WTC11 (cell line): ENCODE measurements at regions not wholly inside any gene's neighbourhood (a gene's known extent, or its start where the extent isn't known, plus 50 kb on each side); places are given as distances from the start of the nearest gene placed in this dataset.

Experiments
- AR ChIP-seq: fragments of 250-450 bp; sonication (Bioruptor Pico); IDR thresholded peaks from 2 replicates; pipeline ENCODE4 v1.9.0; 2021; ENCODE audit warnings: mild to moderate bottlenecking
- CREB1 ChIP-seq: sonication (generic); formaldehyde crosslinking; IDR thresholded peaks from 2 replicates; pipeline ENCODE4 v1.8.0; 2023; ENCODE audit warnings: mild to moderate bottlenecking, missing genetic modification reagents
- CTCF ChIP-seq: fragments of 200-600 bp; IDR thresholded peaks from 2 replicates; pipeline ENCODE4 v1.8.0; 2022; ENCODE audit warnings: antibody characterized with exemption
- JUN ChIP-seq: sonication (generic); formaldehyde crosslinking; IDR thresholded peaks from 2 replicates; pipeline ENCODE4 v1.8.0; 2023; ENCODE audit warnings: mild to moderate bottlenecking, missing genetic modification reagents
- PRRX2 ChIP-seq: fragments of 250-450 bp; sonication (Bioruptor Pico); IDR thresholded peaks from 2 replicates; pipeline ENCODE4 v1.8.0; 2021; ENCODE audit warnings: mild to moderate bottlenecking
- TP53 ChIP-seq: sonication (generic); formaldehyde crosslinking; IDR thresholded peaks from 2 replicates; pipeline ENCODE4 v1.8.1; 2023; ENCODE audit warnings: mild to moderate bottlenecking, missing genetic modification reagents
- USF2 ChIP-seq: sonication (generic); formaldehyde crosslinking; IDR thresholded peaks from 2 replicates; pipeline ENCODE4 v1.8.1; 2023; ENCODE audit warnings: mild to moderate bottlenecking, missing genetic modification reagents, moderate library complexity

GRCh38 chr2:42848726-42849290, 56.4 kb upstream of the HAAO start:
- TF ChIP-seq USF2 (CRISPR knock-in tag) (no peak), PRRX2 (CRISPR knock-in tag) (no peak), CTCF (no peak), TP53 (CRISPR knock-in tag) (no peak), AR (CRISPR knock-in tag) (no peak), CREB1 (CRISPR knock-in tag) (no peak), JUN (CRISPR knock-in tag) (no peak)
